Esophagus squamous epithelium (tissue), 4 donors: ENCODE measurements at regions not wholly inside any gene's neighbourhood (a gene's known extent, or its start where the extent isn't known, plus 50 kb on each side); places are given as distances from the start of the nearest gene placed in this dataset.

Experiments
- POLR2A ChIP-seq, 4 donors: fragments of 450-650 bp; IDR thresholded peaks; one replicate each; pipeline ENCODE4 v1.6.1; 2017; ENCODE audit warnings: antibody characterized with exemption in 4 of 4, mild to moderate bottlenecking in 4 of 4, moderate library complexity in 3 of 4
- TF ChIP-seq, protein P1 (sequence below), 6 experiments: fragments of 450-650 bp in 4 of 6; fragments of 200-600 bp in 2 of 6; sonication (generic) in 2 of 6; IDR thresholded peaks; one replicate each; pipeline ENCODE4 v1.5.1; 2016 to 2019; ENCODE audit warnings: antibody characterized with exemption in 6 of 6, mild to moderate bottlenecking in 4 of 6, moderate library complexity in 4 of 6

DNA sequence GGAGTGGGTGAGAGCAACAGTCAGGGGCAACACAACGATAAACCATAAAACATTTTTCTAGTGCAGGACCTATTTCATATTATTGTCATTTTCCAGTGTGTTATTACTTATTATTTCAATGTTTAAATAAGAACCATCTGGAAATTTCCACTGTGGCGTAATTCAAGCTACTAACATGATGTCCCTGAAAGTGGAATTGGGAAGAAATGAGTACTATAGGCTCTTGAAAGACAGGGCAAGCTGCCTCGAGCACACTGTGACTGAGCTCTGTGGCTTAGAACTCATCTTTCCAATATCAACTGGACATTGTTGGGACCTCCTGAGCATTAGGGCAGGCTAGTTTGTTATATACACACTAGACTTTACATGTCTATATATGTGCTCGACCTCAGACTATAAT, 182.9 kb upstream of the RIOK2 start:
- TF ChIP-seq, protein P1, sequence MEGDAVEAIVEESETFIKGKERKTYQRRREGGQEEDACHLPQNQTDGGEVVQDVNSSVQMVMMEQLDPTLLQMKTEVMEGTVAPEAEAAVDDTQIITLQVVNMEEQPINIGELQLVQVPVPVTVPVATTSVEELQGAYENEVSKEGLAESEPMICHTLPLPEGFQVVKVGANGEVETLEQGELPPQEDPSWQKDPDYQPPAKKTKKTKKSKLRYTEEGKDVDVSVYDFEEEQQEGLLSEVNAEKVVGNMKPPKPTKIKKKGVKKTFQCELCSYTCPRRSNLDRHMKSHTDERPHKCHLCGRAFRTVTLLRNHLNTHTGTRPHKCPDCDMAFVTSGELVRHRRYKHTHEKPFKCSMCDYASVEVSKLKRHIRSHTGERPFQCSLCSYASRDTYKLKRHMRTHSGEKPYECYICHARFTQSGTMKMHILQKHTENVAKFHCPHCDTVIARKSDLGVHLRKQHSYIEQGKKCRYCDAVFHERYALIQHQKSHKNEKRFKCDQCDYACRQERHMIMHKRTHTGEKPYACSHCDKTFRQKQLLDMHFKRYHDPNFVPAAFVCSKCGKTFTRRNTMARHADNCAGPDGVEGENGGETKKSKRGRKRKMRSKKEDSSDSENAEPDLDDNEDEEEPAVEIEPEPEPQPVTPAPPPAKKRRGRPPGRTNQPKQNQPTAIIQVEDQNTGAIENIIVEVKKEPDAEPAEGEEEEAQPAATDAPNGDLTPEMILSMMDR (IDR thresholded peaks at IDR 0.05): no peak
- TF ChIP-seq POLR2A (IDR thresholded peaks at IDR 0.05): no peak
